ENCODE measurements at regions not wholly inside any gene's neighbourhood (a gene's known extent, or its start where the extent isn't known, plus 50 kb on each side); places are given as distances from the start of the nearest gene placed in this dataset.
"Not testable (repeated sequence)": the region's sequence is repeated elsewhere in the genome, so short reads cannot be mapped to it uniquely, and the experiment has no call there.

GRCh38 chr1:172855983-172856382 lies 194.8 kb downstream of the TNFSF18 start:
- TF ChIP-seq POLR2A (IDR thresholded peaks at IDR 0.05; ENCODE audit: low read depth, low read length); SPI1 (IDR thresholded peaks at IDR 0.05; ENCODE audit: low read depth, low read length); PAX5 (IDR thresholded peaks at IDR 0.05; ENCODE audit: insufficient read depth, low read length, severe bottlenecking); POLR2AphosphoS5 (IDR thresholded peaks at IDR 0.05; ENCODE audit: low read depth, low read length); TAF1 (IDR thresholded peaks at IDR 0.05; ENCODE audit: low read depth, low read length): not testable (repeated sequence)
